ENCODE measurements at regions not wholly inside any gene's neighbourhood (a gene's known extent, or its start where the extent isn't known, plus 50 kb on each side); places are given as distances from the start of the nearest gene placed in this dataset.

- Histone ChIP-seq H3K18ac (ENCODE audit: extremely low read depth, low read length) (no peak overlapping the region), H4K20me1 (replicated peaks in 1 of 2; ENCODE audit: control insufficient read depth in 1 of 2, insufficient read depth in 2 of 2, low read length in 2 of 2) (no peaks in the 10 kb centered on the region), H3K4me1 (replicated peaks in 1 of 4; ENCODE audit: control insufficient read depth in 3 of 4, insufficient read depth in 4 of 4, low read length in 3 of 4) (no peaks in the 10 kb centered on the region), H4K8ac (ENCODE audit: extremely low read depth, insufficient read depth, low read length) (no peak overlapping the region), H2AK5ac (ENCODE audit: low read depth, low read length) (no peak overlapping the region), H4K5ac (ENCODE audit: insufficient read length, low read depth, low read length) (no peak overlapping the region), H3K9me3 (ENCODE audit: insufficient read depth in 2 of 2, low read depth in 1 of 2, low read length in 1 of 2) (no peaks in the 10 kb centered on the region), H2BK20ac (ENCODE audit: low read length) (no peak overlapping the region), H3K4me2 (ENCODE audit: insufficient read depth in 1 of 2, low read depth in 2 of 2, low read length in 2 of 2) (no peak overlapping the region), H2AFZ (ENCODE audit: low read length) (no peak overlapping the region), H3K36me3 (ENCODE audit: control insufficient read depth in 2 of 4, insufficient read depth in 4 of 4, low read length in 3 of 4) (no peaks in the 10 kb centered on the region), H3K14ac (ENCODE audit: insufficient read length) (no peak overlapping the region), H3K79me2 (ENCODE audit: control insufficient read depth in 1 of 2, insufficient read depth in 2 of 2, low read length in 2 of 2) (no peaks in the 10 kb centered on the region), H3K23ac (ENCODE audit: insufficient read length) (no peak overlapping the region), H3K27ac (ENCODE audit: low read depth, low read length) (no peak overlapping the region), H3K23me2 (ENCODE audit: low read depth, low read length) (no peaks in the 10 kb centered on the region), H3K79me1 (ENCODE audit: low read depth, low read length) (no peaks in the 10 kb centered on the region), H2BK15ac (ENCODE audit: low read length) (no peak overlapping the region), H2BK5ac (ENCODE audit: low read depth, low read length) (no peak overlapping the region), H3K56ac (replicated peaks; ENCODE audit: insufficient read length, low read depth, low read length) (no peak overlapping the region), H2BK120ac (replicated peaks; ENCODE audit: low read depth, low read length) (no peak overlapping the region), H3K9ac (replicated peaks in 1 of 4; ENCODE audit: extremely low read depth in 1 of 4, low read depth in 3 of 4, low read length in 3 of 4) (no peak overlapping the region), H4K91ac (replicated peaks; ENCODE audit: insufficient read length, low read length) (no peak overlapping the region), H3K27me3 (replicated peaks in 1 of 4; ENCODE audit: control insufficient read depth in 3 of 4, extremely low read depth in 1 of 4, insufficient read depth in 3 of 4, low read length in 3 of 4) (peaks cover 0 to 1% (median 0%) of the 10 kb centered on the region in 4 experiments; a peak in 1 of 7 replicates), H3K4me3 (ENCODE audit: extremely low read depth in 1 of 4, insufficient read depth in 2 of 4, low read depth in 3 of 4, low read length in 4 of 4) (no peak overlapping the region), H3K4ac (replicated peaks; ENCODE audit: insufficient read length, low read depth, low read length) (no peak overlapping the region), H2BK12ac (ENCODE audit: low read depth, low read length) (no peak overlapping the region)
- ChIA-PET CTCF (ENCODE audit: partially characterized antibody) (no interaction called here), POLR2A (ENCODE audit: partially characterized antibody) (no interaction called here)
- 78 to 100% methylated on average over 1 to 3 of the region's 3 CpGs for WGBS, 2 experiments (ENCODE audit: extremely low coverage in 1 of 2, insufficient coverage in 1 of 2, insufficient read length in 1 of 2, insufficient replicate concordance in 2 of 2, low coverage in 1 of 2, low lambda C conversion rate in 2 of 2, missing lambda C conversion rate in 1 of 2)
- DNase-seq (ENCODE audit: low read depth in 1 of 2, low spot score in 2 of 2) (no peak), FAIRE-seq (no peak)
- no peak for TF ChIP-seq POU5F1 (IDR thresholded peaks at IDR 0.05; ENCODE audit: low read depth, low read length)
- no peak for TF ChIP-seq SP4 (IDR thresholded peaks at IDR 0.05; ENCODE audit: low read length)
- no peak for TF ChIP-seq EP300 (IDR thresholded peaks at IDR 0.05; ENCODE audit: borderline replicate concordance in 1 of 2, low read depth in 2 of 2, low read length in 2 of 2)
- TF ChIP-seq, protein P1, sequence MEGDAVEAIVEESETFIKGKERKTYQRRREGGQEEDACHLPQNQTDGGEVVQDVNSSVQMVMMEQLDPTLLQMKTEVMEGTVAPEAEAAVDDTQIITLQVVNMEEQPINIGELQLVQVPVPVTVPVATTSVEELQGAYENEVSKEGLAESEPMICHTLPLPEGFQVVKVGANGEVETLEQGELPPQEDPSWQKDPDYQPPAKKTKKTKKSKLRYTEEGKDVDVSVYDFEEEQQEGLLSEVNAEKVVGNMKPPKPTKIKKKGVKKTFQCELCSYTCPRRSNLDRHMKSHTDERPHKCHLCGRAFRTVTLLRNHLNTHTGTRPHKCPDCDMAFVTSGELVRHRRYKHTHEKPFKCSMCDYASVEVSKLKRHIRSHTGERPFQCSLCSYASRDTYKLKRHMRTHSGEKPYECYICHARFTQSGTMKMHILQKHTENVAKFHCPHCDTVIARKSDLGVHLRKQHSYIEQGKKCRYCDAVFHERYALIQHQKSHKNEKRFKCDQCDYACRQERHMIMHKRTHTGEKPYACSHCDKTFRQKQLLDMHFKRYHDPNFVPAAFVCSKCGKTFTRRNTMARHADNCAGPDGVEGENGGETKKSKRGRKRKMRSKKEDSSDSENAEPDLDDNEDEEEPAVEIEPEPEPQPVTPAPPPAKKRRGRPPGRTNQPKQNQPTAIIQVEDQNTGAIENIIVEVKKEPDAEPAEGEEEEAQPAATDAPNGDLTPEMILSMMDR (IDR thresholded peaks at IDR 0.05; ENCODE audit: control extremely low read depth in 1 of 3, insufficient read depth in 1 of 3, low read depth in 1 of 3, low read length in 3 of 3): no peak
- no peak for TF ChIP-seq BACH1 (IDR thresholded peaks at IDR 0.05; ENCODE audit: low read length)
- TF ChIP-seq SUZ12 (IDR thresholded peaks at IDR 0.05; ENCODE audit: low read length): no peak
- no peak for TF ChIP-seq KDM4A (IDR thresholded peaks at IDR 0.05; ENCODE audit: low read depth, low read length, severe bottlenecking)
- TF ChIP-seq GTF2F1 (IDR thresholded peaks at IDR 0.05; ENCODE audit: borderline replicate concordance, low read depth, low read length): no peak
- TF ChIP-seq RXRA (IDR thresholded peaks at IDR 0.05; ENCODE audit: insufficient read depth, low read depth, low read length): no peak
Observed at GRCh38 chr1:172979828-172980227, 70.9 kb downstream of the TNFSF18 start.

Data from H1 (cell line).